HG02884 (cell line): ENCODE measurements at regions not wholly inside any gene's neighbourhood (a gene's known extent, or its start where the extent isn't known, plus 50 kb on each side); places are given as distances from the start of the nearest gene placed in this dataset.
"Not testable (repeated sequence)": the region's sequence is repeated elsewhere in the genome, so short reads cannot be mapped to it uniquely, and the experiment has no call there.

Source experiments
- ATAC-seq: cut with Tn5 transposase; IDR thresholded peaks from one replicate; pipeline ENCODE4 v1.9.1; 2021; ENCODE audit warnings: mild to moderate bottlenecking, moderate library complexity; ENCODE audit not compliant: unreplicated experiment

- no peak for ATAC-seq
Observed at GRCh38 chr5:174567506-174568141, 156.8 kb upstream of the MSX2 start.

GRCh38 chr5:174570662-174571061 is 153.7 kb upstream of the MSX2 start:
- ATAC-seq = no peak

GRCh38 chr5:174571662-174572397 is 152.6 kb upstream of the MSX2 start:
- ATAC-seq = no peak

- ATAC-seq = no peak
Observed at GRCh38 chr5:174572591-174572990, 151.8 kb upstream of the MSX2 start.

- ATAC-seq = no peak
Observed at GRCh38 chr5:174573221-174573994, 151.0 kb upstream of the MSX2 start.

GRCh38 chr5:174575043-174575442 is 149.3 kb upstream of the MSX2 start:
- no peak for ATAC-seq

- ATAC-seq = no peak
Observed at GRCh38 chr5:174576042-174576441, 148.3 kb upstream of the MSX2 start.

GRCh38 chr5:174581479-174581878 is 142.9 kb upstream of the MSX2 start:
- ATAC-seq = no peak

- ATAC-seq = no peak
Observed at GRCh38 chr5:174581894-174582293, 142.5 kb upstream of the MSX2 start.

GRCh38 chr5:174583071-174583470 is 141.3 kb upstream of the MSX2 start:
- no peak for ATAC-seq

- no peak for ATAC-seq
Observed at GRCh38 chr5:174585472-174585871, 138.9 kb upstream of the MSX2 start.

- ATAC-seq = not testable (repeated sequence)
Observed at GRCh38 chr5:174586163-174586562, 138.2 kb upstream of the MSX2 start.

- no peak for ATAC-seq
Observed at GRCh38 chr5:174589011-174589410, 135.4 kb upstream of the MSX2 start.

- ATAC-seq = no peak
Observed at GRCh38 chr5:174589599-174589998, 134.8 kb upstream of the MSX2 start.

- no peak for ATAC-seq
Observed at GRCh38 chr5:174590820-174591219, 133.6 kb upstream of the MSX2 start.

- ATAC-seq = no peak
Observed at GRCh38 chr5:174596429-174596828, 128.0 kb upstream of the MSX2 start.

GRCh38 chr5:174599992-174600391 is 124.4 kb upstream of the MSX2 start:
- no peak for ATAC-seq

- no peak for ATAC-seq
Observed at GRCh38 chr5:174601946-174602345, 122.4 kb upstream of the MSX2 start.

- no peak for ATAC-seq
Observed at GRCh38 chr5:174606153-174606552, 118.2 kb upstream of the MSX2 start.

GRCh38 chr5:174606646-174607045 is 117.7 kb upstream of the MSX2 start:
- no peak for ATAC-seq

- ATAC-seq = no peak
Observed at GRCh38 chr5:174607205-174607604, 117.2 kb upstream of the MSX2 start.

- no peak for ATAC-seq
Observed at GRCh38 chr5:174607916-174608315, 116.5 kb upstream of the MSX2 start.
